ENCODE measurements at regions not wholly inside any gene's neighbourhood (a gene's known extent, or its start where the extent isn't known, plus 50 kb on each side); places are given as distances from the start of the nearest gene placed in this dataset.

- H4K20me1 ChIP-seq: no peaks in the 10 kb centered on the region
- H3K27ac ChIP-seq: no peak overlapping the region
- H3K4me3 ChIP-seq: no peak overlapping the region
Measured at GRCh38 chr3:74036568-74036967, 411.8 kb upstream of the PDZRN3 start.

GRCh38 chr3:74036102-74036501, 411.4 kb upstream of the PDZRN3 start:
- Histone ChIP-seq H3K9ac (no peak overlapping the region), H3K4me1 (peaks cover 10% of the 10 kb centered on the region), H3K27me3 (no peaks in the 10 kb centered on the region), H3K27ac (no peak overlapping the region), H4K20me1 (no peaks in the 10 kb centered on the region), H3K4me2 (no peak overlapping the region), H3K4me3 (no peak overlapping the region), H3K9me3 (no peaks in the 10 kb centered on the region), H3K36me3 (no peaks in the 10 kb centered on the region)
- TF ChIP-seq Cebpa-rat (IDR thresholded peaks at IDR 0.05): no peak

More at GRCh38 chr3:74036568-74036967, 411.8 kb upstream of the PDZRN3 start:
- Histone ChIP-seq H3K9me3 (no peaks in the 10 kb centered on the region), H3K36me3 (no peaks in the 10 kb centered on the region), H3K27me3 (no peaks in the 10 kb centered on the region), H3K4me2 (no peak overlapping the region), H3K9ac (no peak overlapping the region), H3K4me1 (peaks cover 10% of the 10 kb centered on the region)
- TF ChIP-seq Cebpa-rat (IDR thresholded peaks at IDR 0.05): no peak

DNA sequence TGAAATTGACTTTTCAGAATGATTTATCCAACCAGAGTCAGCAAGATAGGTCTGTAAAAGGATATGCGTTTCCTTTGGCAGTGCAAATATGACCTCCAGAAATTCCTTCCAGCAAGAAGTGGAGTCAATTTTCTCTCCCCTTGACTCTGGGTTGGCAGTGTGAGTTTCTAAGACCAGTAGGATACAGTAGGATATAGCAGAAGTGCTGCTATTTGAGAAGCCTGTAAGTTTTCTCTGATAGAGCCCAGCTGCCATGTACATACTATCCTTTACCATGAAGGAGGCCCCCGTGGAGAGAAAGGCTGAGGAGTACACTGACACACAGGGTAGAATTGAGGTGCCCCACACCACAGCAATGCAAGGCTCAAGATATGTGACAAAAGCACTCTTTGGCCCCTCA, 409.1 kb upstream of the PDZRN3 start:
- Histone ChIP-seq H4K20me1 (no peaks in the 10 kb centered on the region), H3K27me3 (no peaks in the 10 kb centered on the region), H3K4me2 (peak overlapping the region; percentile 13; the same call in 1 of the 2 replicates), H3K4me1 (peaks cover 19% of the 10 kb centered on the region), H3K4me3 (no peak overlapping the region), H3K9ac (no peak overlapping the region), H3K27ac (no peak overlapping the region), H3K36me3 (no peaks in the 10 kb centered on the region), H3K9me3 (no peaks in the 10 kb centered on the region)
- no peak for TF ChIP-seq Cebpa-rat (IDR thresholded peaks at IDR 0.05)

DNA sequence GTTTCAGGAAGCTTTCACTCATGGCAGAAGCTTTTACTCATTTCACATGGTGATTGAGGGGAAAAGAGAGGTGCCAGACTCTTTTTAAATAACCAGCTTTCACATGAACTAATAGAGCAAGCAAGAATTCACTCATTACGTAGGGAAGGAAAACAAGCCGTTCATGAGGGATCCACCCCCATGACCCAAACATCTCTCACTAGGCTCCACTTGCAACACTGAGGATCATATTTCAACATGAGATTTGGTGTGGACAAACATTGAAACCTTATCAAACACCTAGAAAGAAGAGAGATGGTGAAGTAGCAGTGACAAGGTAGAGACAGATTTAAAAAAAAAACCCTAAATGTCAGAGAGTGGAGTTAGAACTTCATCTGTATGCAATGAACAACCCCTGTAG, 408.6 kb upstream of the PDZRN3 start:
- no peaks in the 10 kb centered on the region for H3K9me3 ChIP-seq
- H3K4me2 ChIP-seq: no peak overlapping the region
- H4K20me1 ChIP-seq: no peaks in the 10 kb centered on the region
- peaks cover 19% of the 10 kb centered on the region for H3K4me1 ChIP-seq
- no peak overlapping the region for H3K4me3 ChIP-seq
- H3K27me3 ChIP-seq: no peaks in the 10 kb centered on the region
- no peaks in the 10 kb centered on the region for H3K36me3 ChIP-seq
- TF ChIP-seq Cebpa-rat (IDR thresholded peaks at IDR 0.05): no peak
- H3K9ac ChIP-seq: no peak overlapping the region
- no peak overlapping the region for H3K27ac ChIP-seq

- Histone ChIP-seq H3K4me1 (peaks cover 9% of the 10 kb centered on the region; the same call in 1 of the 2 replicates), H3K4me2 (no peak overlapping the region), H3K36me3 (no peaks in the 10 kb centered on the region), H4K20me1 (no peaks in the 10 kb centered on the region), H3K9ac (no peak overlapping the region), H3K9me3 (no peaks in the 10 kb centered on the region), H3K4me3 (no peak overlapping the region), H3K27me3 (no peaks in the 10 kb centered on the region), H3K27ac (no peak overlapping the region)
- TF ChIP-seq Cebpa-rat (IDR thresholded peaks at IDR 0.05): no peak
Measured at GRCh38 chr3:74027121-74027520, 402.4 kb upstream of the PDZRN3 start.

GRCh38 chr3:74023395-74023794, 398.7 kb upstream of the PDZRN3 start:
- H3K9ac ChIP-seq: no peak overlapping the region
- H4K20me1 ChIP-seq: no peaks in the 10 kb centered on the region
- H3K27me3 ChIP-seq: no peaks in the 10 kb centered on the region
- H3K27ac ChIP-seq: no peak overlapping the region
- TF ChIP-seq Cebpa-rat (IDR thresholded peaks at IDR 0.05): no peak
- no peaks in the 10 kb centered on the region for H3K9me3 ChIP-seq
- H3K4me2 ChIP-seq: no peak overlapping the region
- H3K4me3 ChIP-seq: no peak overlapping the region
- no peaks in the 10 kb centered on the region for H3K36me3 ChIP-seq
- no peaks in the 10 kb centered on the region for H3K4me1 ChIP-seq

- no peak for TF ChIP-seq Cebpa-rat (IDR thresholded peaks at IDR 0.05)
- H3K4me3 ChIP-seq: no peak overlapping the region
- H3K9me3 ChIP-seq: no peaks in the 10 kb centered on the region
- H3K4me2 ChIP-seq: no peak overlapping the region
- no peak overlapping the region for H3K9ac ChIP-seq
- no peak overlapping the region for H3K27ac ChIP-seq
- no peaks in the 10 kb centered on the region for H3K27me3 ChIP-seq
- H4K20me1 ChIP-seq: no peaks in the 10 kb centered on the region
- no peaks in the 10 kb centered on the region for H3K4me1 ChIP-seq
- H3K36me3 ChIP-seq: no peaks in the 10 kb centered on the region
Measured at GRCh38 chr3:74021449-74021848, 396.7 kb upstream of the PDZRN3 start.

DNA sequence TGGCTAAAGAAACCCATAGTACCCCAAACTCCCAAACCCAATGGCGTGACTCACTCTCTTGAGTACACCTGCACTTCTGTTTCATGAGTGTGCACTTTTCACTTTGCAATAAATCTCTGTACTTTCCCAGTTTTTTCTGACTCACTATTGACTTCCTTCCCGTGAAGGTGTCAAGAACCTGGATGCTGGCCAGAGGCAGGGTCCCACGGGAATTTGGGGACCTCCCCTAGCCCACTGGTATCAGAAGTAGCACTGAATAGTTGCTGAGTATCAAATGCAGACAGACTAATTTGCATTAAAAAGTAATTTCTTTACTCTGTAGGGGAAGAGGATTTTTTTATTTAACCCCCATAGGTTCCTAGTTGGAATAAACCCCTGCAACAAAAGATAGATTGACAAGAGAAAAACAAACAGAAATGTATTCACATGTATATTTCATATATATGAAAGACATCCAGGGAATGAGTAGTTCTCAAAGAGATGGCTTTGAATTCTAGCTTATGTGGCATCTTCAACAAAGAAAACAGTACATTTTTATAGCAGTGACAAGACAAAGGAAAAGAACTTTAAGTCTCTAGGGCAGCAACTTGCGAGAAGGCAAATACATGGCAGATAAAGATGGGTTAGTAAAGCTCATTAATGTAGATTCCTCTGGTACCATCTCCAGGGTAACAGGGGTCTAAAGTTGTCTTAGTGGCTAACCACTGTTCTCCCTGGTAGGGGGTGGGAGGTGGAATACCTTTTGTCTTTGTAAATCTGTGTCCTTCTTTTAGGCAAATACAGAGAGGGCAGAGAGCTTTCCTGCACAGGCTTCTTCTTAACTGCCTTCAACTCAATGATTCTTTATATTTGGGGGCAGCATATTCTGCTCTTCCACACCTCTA, 385.5 kb upstream of the PDZRN3 start:
- Histone ChIP-seq H3K9me3 (no peaks in the 10 kb centered on the region), H3K4me3 (no peak overlapping the region), H3K4me1 (peaks cover 4% of the 10 kb centered on the region; the same call in 1 of the 2 replicates), H3K4me2 (no peak overlapping the region), H3K27me3 (no peaks in the 10 kb centered on the region), H3K27ac (no peak overlapping the region), H4K20me1 (no peaks in the 10 kb centered on the region), H3K36me3 (no peaks in the 10 kb centered on the region), H3K9ac (no peak overlapping the region)
- no peak for TF ChIP-seq Cebpa-rat (IDR thresholded peaks at IDR 0.05)

DNA sequence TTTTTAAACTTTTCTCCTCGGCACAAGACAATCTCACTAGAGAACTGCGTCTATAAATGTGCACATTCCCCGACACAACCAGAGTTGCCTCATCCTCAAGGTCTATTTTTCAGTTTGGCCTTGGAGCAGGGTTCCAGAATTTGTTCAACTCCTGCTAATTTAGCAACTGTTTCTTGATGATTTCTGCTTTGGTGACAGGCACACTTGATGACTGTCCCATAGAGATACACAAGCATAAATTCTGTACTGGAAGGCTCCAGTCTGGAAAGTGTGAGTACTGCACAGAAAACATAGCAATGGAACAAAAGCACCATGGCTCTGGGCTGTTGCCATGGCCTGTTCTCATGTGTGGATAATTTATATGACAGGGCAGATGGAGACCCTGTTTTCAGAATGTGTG, 379.6 kb upstream of the PDZRN3 start:
- H3K36me3 ChIP-seq: no peaks in the 10 kb centered on the region
- H3K27ac ChIP-seq: no peak overlapping the region
- no peaks in the 10 kb centered on the region for H3K9me3 ChIP-seq
- no peaks in the 10 kb centered on the region for H3K27me3 ChIP-seq
- no peak overlapping the region for H3K4me3 ChIP-seq
- no peaks in the 10 kb centered on the region for H3K4me1 ChIP-seq
- H4K20me1 ChIP-seq: no peaks in the 10 kb centered on the region
- no peak for TF ChIP-seq Cebpa-rat (IDR thresholded peaks at IDR 0.05)
- H3K4me2 ChIP-seq: no peak overlapping the region
- H3K9ac ChIP-seq: no peak overlapping the region

- Histone ChIP-seq H4K20me1 (no peaks in the 10 kb centered on the region), H3K36me3 (no peaks in the 10 kb centered on the region), H3K4me3 (no peak overlapping the region), H3K4me2 (no peak overlapping the region), H3K9me3 (no peaks in the 10 kb centered on the region), H3K27me3 (no peaks in the 10 kb centered on the region), H3K9ac (no peak overlapping the region), H3K4me1 (no peaks in the 10 kb centered on the region), H3K27ac (no peak overlapping the region)
- TF ChIP-seq Cebpa-rat (IDR thresholded peaks at IDR 0.05): no peak
Measured at GRCh38 chr3:74003734-74004133, 379.0 kb upstream of the PDZRN3 start.

All from BLaER1 (cell line).